SIG-M5 (cell line): ENCODE measurements at regions not wholly inside any gene's neighbourhood (a gene's known extent, or its start where the extent isn't known, plus 50 kb on each side); places are given as distances from the start of the nearest gene placed in this dataset.

Source experiments
- DNase-seq: peaks from one replicate; lab custom pipeline; 2025; lab: John Stamatoyannopoulos, UW

DNA sequence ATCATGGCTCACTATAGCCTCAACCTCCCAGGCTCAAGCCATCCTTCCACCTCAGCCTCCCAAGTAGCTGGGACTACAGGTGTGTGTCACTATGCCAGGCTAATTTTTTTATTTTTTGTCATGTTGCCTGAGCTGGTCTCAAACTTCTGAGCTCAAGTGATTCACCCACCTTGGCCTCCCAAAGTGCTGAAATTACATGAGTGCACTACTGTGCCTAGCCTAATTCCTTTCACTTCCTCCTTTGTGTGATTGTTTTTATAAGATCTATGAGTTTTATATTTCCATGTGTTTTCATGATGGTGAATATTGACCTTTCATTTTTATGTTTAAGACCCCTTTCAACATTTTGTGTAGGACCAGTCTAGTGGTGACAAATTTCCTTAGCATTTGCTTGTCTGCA, 55.2 kb upstream of the IL12B start:
- no peak for DNase-seq

DNA sequence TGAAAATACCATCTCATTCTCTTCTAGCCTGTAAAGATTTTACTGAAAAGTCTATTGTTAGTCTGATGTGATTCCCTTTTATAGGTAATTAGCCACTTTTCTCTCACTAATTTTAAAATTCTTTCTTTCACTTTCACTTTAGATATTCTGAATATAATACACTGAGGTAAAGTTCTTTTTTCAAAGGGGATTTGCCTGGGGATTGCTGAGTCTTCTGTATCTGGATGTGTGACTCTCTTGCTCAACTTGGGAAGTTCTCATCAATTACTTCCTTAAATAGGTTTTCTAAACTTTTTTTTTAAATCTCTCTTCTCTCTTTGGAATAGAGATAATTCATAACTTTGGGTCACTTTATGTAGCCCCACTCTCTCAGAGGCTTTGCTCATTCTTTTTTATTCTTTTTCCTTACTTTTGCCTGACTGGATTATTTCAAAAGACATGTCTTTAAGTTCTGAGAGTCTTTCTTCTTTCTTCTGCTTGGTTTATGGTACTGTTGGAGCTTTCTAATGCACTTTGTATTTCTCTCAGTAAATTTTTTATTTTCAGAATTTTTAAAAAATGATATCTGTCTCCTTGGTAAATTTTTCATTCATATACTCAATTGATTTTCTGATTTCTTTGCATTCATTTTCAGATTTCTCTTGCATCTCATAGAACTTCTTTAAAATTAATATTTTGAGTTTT, 55.9 kb upstream of the IL12B start:
- no peak for DNase-seq

DNA sequence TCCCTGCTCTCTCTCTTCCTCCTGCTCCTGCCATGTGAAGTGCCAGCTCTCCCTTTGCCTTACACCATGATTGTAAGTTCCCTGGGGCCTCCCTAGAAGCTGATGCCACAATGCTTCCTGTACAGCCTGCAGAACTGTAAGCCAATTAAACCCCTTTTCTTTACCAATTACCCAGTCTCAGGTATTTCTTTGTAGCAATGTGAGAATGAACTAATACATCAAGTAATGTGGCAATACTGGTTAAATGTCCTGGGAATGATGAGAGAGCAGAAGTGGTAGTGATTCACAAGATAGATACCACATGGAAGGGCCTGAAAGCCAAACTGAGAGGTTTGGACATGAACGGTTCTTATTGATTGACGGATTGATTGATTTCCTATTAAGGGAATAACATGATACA, 62.6 kb upstream of the IL12B start:
- no peak for DNase-seq

DNA sequence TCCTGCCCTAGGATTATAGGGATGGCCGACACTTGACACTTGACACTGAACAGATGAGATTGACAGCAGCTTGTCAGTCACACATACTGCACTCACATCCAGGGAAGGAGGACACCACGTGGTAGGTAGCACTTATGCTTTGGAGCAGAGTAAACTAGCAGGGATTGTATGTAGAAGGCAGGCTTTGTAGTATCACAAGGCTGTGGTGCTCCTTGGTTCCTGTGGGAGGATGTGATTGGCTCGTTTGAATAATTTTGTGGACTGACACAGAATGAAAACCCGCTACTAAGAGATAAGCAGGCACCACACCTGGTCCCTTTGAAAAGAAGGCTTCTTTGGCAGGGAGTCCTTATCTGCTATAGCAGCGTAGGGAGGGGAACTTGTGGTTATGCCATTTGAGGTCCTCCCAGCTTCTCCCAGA, 63.6 kb upstream of the IL12B start:
- no peak for DNase-seq

DNA sequence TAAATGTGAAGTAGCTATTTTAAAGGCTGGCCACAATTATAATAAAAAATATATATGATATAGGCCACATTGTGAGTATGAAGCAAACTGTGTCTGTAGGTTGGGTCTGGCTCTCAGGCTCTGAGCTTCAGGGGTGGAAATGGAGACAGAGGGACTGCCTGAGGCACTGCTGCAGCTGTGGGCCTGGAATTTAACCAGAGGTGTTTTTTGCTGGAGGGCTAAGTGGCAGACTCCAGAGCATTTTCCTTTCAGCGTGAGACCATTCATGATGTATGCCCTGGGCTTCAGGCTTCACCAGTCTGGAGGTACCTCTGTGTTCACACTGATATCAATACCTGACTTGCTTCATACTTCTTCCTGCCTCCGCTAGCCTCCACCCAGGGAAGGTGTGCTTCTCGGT, 64.9 kb upstream of the IL12B start:
- no peak for DNase-seq

DNA sequence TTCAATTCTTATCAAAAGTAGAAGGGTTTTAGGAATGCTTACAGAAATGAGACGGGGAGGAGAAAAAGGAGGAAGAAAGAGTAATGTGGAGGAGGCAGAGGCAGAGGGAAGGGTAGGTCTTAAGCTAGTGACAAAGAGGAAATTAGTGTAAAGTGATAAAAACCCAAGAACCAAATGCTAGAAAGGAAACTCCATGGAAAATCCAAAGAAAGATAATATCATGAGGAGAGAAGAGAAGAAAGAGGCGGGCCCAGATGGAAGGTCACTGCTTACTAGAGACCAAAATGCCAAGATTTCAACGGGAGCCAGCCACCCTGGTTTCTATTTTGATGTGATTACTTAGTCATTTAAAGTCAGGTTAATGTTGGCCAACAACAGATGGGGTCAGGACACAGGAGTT, 68.6 kb upstream of the IL12B start:
- no peak for DNase-seq

DNA sequence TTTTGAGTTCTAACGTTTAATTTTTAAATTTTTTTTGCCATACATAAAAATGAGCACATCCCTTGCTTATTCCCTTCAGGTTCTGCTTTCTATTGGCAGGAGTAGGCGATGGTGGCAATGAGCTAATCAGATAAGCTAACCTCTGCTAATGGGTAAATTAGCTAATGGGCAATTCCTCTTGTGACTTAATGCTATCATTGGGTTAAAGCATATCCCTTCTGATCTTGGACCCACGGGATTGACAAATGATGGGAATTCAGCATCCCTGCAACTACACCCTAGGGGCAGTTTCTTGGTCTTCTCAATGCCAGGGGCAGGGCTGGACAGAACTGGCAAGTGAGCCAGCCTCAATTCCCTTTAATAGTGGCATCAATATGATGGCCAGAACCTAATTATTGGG, 70.2 kb upstream of the IL12B start:
- DNase-seq, result no peak

DNA sequence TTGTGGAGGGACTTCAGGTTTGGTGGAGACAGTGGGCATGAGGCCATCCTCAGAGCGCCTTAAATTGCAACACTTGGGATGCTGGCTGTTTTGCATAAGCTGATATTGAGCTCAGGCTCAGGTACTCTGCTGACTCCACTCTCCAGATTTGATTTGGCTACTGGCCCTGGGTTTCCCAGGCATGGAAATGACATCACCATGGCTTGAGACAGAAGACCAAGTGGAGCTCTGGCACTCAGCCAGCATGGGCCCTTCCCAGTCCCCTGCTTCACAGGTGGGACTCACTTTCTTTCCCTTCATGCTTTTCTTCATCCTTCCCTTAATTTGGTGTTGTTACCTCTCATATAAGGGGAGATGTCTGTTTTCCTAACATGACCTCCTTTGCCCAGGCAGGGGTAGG, 72.0 kb upstream of the IL12B start:
- DNase-seq, result no peak

DNA sequence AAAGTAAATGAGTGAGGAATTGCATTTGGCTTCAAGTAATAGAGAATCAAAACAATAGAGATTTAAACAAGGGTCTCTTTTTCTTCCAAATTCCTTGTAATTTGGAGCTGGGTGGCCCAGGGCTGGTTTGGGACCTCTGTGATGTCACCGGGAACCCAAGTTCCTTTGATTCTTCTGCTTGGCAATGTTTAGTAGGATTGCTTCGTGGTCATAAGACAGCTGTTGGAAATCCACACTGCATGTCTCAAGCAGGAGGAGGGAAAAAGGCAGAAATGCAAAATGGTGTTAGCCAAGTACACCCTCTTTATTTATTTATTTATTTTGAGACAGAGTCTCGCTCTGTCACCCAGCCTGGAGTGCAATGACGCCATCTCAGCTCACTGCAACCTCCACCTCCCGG, 72.6 kb upstream of the IL12B start:
- DNase-seq, result no peak

DNA sequence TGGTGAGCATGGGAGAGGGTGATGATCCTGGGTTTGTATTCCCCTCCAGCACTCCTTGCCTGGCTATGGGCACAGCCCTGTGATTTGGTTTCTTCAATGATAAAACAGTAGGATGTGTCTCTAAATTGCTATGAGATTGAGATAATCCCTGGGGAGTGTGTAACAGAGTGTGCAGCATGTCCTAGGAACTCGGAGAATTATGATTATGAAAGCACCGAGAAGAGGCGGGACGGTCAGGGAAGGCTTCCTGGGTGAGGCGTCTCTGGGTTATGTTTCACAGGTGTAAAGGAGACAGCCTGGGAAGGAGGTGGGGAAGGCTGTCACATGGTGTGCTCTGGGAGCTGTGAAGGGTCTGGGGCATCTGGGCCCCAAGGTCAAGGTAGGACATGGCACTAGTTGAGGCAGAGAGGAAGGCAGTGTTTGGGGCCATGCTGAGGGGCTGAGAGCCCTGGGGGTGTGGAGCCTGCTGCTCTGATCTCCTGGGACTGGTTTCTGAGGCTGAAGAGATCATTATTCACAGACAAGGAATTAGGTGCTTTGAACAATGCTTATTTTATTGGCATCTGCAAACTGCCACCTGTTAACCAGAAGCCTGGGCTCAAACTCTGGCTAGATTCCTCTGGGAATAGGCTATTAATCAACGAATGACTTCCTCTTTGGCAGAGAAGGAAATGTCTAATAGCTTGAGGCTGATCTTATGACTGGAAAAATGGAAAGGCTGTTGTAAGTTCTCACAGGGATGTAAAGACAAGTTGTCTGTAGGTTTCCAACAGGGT, 73.8 kb upstream of the IL12B start:
- no peak for DNase-seq

DNA sequence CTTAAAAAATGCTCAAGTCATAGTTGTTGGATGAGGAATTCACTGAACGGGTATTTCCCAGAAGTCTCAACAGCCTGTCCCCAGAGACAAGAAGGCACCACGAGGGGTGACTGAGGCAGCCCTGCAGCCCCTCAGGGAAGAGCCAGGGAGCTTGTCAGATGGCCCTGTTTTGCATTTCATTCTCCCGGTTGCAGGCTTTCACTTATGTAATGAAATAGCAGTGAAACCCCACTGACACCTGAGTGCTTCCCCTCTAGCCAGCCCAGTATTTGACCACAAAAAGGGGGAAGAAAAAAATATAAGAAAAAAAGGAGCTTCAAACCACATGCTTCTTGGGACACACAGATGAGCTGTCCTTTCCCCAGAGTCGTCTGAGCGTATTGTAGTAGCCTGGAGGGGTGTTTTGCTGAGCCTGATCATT, 75.3 kb upstream of the IL12B start:
- DNase-seq, result no peak

DNA sequence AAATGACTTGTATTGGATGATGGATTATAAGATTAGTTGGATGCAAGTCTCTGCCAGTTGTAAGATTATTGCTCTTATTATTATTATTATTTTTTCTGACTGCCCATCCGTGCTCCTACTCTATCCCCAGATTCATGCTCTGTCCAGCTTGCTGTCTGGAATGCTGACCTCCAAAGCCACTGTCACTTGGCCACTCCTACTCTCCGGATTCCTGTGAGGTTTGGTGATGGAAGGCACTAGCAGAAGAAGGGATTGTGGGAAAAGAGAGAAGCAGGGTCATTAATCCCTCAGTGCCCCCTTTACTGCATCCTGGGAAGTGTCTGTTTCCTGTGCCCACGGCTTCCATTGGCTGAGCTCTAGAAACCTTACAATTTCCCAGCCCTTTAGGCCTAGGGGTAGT, 76.3 kb upstream of the IL12B start:
- no peak for DNase-seq

DNA sequence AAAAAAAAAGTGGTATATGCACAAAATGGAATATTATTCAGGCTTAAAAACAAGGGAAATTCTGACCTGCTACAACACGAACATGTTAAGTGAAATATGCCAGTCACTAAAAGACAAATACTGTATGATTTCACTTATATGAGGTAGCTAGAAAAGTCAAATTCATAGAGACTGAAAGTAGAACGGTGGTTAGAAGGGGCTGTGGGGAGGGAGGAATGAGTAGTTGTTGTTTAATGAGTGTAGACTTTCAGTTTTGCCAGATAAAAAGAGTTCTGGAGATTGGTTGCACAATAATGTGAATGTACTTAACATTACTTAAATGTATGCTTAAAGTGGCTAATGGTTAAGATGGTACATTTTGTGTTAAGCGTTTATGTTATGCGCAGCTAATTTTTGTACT, 79.5 kb upstream of the IL12B start:
- DNase-seq, result no peak

DNA sequence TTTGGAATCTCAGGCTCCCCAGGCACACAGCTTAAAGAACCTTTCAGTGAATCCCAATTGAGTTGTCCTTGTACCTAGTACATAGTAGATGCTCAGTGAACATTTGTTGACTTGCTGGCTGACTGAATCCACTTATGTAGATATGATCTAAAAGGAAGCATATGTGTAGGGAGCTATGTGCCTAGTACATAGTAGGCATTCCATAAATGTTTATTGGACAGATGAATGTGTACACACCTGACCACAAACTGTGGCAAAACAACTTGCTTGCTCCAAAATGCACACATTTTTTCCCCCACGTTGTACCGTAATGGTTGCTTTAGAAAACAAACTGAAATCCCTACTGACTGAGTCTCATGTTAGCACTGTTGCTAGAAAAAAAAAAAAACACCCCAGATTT, 80.2 kb upstream of the IL12B start:
- no peak for DNase-seq

DNA sequence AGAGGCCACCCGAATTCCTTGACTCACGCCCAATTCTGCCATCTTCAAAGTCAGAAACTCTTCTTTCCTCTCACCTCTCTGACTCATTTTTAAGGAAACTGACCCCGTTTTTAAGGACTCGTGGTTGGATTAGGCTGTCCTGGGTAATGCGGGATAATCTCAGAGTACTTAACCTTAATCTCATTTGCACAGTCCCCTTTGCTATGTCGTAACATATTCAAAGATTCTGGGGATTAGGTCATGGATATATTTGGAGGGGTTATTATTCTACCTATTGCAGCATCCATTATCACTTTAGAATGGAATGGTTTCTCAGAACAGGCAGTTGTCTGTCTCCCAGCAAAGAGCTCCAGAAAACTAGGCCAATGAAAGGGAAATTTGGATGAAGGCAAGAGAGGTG, 80.8 kb upstream of the IL12B start:
- no peak for DNase-seq

DNA sequence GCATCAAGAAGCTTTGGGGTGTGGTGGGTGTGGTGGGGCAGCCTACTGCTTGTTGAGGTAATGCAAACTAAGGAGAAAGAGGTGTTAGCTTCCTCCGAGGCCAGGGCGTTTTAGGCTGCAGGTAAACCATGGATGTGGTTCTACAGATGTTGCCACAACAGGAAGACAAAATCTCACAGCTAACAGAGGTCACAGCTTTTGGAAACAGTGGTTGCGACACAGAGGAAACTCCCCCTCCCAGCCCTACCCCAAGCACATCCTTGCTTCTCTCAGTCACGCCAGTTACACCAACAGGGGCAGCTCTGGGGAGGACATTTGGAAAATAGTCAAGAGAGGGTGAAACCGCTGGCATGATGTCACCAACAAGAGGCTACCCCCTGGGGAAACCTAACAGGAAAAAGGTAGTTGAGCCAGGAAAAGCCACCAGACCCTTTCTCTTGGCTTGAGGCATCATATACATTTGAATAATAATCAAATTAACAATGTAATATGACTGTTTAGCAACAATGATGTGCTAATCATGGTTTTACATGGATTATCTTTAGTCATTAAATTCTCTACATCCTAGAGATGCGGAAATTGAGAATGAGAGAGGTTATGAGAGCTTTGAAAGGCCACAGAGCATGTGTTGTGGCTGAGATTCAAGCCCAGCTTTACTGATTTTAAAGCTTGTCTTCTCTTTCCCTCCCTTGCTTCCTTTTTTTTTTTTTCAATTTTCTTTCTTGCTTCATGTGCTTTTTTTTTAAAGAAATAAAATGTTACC, 82.2 kb upstream of the IL12B start:
- peak; percentile 16 for DNase-seq

DNA sequence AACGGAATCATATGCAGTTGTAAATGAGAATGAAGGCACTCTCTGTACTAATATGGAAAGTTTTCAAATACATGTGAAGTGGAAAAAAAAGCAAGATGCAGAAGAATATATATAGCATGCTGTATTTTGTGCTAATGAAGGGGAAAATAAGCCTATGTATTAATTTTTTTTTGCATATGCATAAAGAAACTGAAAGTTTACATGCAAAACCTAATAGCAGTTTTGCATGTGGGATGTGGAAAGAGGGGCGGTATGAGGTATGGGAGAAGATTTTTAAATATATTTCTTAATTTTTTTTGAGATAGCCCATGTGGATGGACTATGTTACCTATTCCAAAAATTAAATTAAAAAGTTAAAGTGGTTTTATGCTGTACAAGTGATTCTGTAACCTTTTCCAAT, 83.7 kb upstream of the IL12B start:
- DNase-seq, result no peak

DNA sequence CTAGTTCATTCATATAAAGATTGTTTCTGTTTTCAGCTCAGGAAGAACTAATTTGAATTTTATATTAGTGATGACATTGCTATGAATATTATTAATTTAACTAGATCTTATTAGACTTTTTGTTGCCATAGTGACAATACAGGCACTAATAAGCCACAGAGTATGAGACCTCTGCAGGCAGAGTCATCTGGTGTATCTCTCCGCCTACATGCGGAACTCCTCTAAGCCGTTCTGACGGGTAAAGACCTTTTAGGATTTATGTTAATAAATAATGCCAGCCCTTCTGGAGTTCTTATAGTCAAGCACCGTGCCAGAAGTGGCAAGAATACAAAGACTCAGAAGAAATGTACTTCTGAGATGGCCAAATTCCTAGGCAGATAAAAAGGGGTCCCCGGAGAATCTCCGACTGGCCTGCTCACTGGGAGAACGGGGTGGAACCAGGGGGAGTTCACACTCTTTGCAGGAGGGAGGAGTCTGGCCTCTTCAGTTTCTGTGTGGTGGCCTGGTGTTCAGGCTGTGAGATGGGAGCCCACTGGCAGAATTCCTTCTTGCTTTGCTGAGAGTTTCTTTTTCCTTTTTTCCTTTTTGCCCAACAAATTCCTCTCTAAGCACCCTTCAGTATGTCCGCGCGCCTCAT, 85.1 kb upstream of the IL12B start:
- no peak for DNase-seq

DNA sequence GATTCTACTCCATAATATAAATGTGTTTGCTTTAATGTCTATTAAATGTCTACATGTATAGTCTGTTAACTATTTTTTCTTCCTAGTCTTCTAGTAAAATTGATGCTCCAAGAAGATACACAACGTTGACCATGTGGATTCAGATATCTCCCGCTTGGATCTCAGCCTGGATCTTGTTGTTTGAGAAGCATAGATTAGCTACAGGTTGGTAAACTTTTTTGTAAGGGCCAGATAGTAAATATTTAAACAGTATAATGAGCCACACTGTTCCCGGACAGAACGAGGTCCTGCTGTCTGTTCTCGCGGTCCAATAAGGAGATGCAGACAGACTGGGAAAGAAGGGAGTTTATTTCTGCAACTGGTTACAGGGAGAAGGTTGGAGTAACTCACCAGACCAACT, 86.2 kb upstream of the IL12B start:
- DNase-seq, result no peak

DNA sequence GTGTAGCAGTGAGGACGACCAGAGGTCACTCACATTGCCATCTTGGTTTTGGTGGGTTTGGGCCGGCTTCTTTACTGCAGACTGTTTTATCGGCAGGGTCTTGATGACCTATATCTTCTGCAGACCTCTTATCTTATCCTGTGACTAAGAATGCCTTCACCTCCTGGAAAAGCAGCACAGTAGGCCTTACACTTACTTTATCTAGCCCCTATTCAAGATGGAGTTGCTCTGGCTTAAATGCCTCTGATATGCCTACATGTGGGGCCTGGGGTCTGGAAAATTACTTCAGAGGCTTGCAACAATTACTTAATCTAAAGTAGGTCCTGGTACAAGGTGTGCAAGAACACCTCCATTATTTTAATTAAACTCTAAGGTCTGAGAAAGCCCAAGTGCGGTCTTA, 86.9 kb upstream of the IL12B start:
- no peak for DNase-seq

DNA sequence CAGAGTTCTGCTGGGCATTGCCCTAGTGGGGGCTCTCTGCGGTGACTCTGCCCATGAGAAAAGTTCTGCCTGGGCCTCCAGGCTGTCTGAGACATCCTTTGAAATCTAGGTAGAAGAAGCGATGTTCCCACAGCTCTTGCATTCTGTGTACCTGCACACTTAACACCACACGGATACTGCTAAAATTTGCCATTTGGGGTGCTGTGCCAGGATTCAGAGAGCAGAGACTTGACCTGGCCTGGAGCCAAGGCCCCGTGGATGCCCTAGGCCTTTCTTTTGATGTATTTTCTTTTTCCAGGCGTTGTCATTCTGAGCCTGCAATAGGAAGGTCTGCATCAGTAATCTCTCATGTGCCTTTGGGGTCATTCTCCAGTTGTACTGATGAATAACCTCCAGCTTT, 89.3 kb upstream of the IL12B start:
- no peak for DNase-seq

DNA sequence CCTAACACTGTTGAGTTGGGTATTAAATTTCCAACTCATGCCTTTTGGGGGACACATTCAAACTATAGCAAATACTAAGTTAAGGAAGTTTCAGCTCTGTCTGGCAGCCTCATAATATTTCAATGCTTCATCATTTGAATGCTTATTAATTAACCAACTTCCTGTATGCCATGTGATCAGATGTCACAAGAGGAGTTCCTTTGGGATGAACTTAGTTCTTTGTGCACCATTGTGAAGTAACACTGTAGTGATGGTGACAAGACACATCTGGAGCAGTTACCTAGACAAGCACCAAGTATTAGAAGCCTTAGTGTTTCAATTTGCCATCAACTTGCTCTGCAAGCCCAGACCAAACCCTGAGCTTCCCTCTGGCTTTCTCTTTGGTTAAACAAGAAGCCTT, 90.7 kb upstream of the IL12B start:
- no peak for DNase-seq

DNA sequence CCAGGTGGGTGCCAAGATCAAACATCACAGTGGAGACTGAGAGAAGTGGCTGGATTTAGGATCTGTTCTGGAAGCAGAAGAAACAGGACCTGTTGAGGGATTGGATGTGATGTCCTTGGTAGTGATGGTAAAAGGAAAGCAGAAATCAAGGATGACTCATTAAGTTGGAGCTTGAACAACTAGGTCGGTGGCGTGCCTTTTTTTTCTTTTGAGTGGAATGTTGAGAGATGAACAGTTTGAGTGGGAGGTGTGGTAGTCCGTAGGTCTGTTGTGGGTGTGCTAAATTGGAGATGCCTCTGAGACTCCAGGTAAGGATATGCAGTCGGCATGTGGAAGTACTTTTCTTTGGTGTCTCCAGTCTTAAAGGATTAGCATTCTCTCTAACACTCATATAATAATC, 92.1 kb upstream of the IL12B start:
- DNase-seq, result no peak
